ENCODE measurements at regions not wholly inside any gene's neighbourhood (a gene's known extent, or its start where the extent isn't known, plus 50 kb on each side); places are given as distances from the start of the nearest gene placed in this dataset.

DNA sequence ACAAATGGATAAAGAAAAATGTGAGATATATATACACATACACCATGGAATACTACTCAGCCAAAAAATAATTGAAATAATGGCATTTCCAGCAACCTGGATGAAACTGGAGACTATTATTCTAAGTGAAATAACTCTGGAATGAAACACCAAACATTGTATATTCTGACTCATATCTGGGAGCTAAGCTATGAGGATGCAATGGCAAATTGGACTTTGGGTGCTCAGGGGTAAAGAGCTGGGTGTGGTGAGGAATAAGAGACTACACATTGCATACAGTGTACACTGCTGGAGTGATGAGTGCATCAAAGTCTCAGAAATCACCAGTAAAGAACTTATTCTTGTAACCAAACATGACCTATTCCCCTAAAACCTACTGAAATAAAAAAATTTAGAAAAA, 636.0 kb upstream of the LRATD1 start:
- TF ChIP-seq GATA2 (IDR thresholded peaks at IDR 0.05; ENCODE audit: low read depth, low read length) (no peak), GATA3 (IDR thresholded peaks at IDR 0.05; ENCODE audit: low read depth, low read length) (no peak)

Data from SH-SY5Y (cell line).